Endothelial cell of umbilical vein (primary cell): ENCODE measurements at regions not wholly inside any gene's neighbourhood (a gene's known extent, or its start where the extent isn't known, plus 50 kb on each side); places are given as distances from the start of the nearest gene placed in this dataset.

Source experiments
- BruUV-seq: library from RNA; stranded (reverse); fragments of 400-500 nt; replicated peaks from 2 replicates; lab custom pipeline; 2021; lab: Mats Ljungman, UMichigan
- CTCF ChIA-PET: fragments of 300-600, 350-600 bp; sonication (Branson Sonifier 250); formaldehyde crosslinking; loops from one replicate; lab custom pipeline; 2021; ENCODE audit warnings: antibody characterized with exemption, inconsistent platforms; lab: Charles Lee
- POLR2A ChIA-PET: fragments of 300-600, 350-600 bp; sonication (Branson Sonifier 250); formaldehyde crosslinking; loops from one replicate; lab custom pipeline; 2021; ENCODE audit warnings: antibody characterized with exemption, inconsistent platforms; lab: Charles Lee
- DNase-seq: peaks from one replicate; pipeline ENCODE4 v3.0.0-alpha.2; 2011; ENCODE audit warnings: low read depth, low spot score
- FAIRE-seq: peaks from 2 replicates; lab custom pipeline; 2011; peaks lifted over from hg19 to GRCh38; lab: Jason Lieb, UNC
- H2AFZ ChIP-seq: 2 replicates; pipeline ENCODE4 v1.6.0; 2012; ENCODE audit warnings: low read depth, low read length, control low read depth, inconsistent platforms
- H3K27ac ChIP-seq: 2 replicates; pipeline ENCODE4 v1.5.1; 2011; ENCODE audit warnings: low read depth, mild to moderate bottlenecking, control low read depth, low read length, moderate library complexity; ENCODE audit not compliant: insufficient read depth
- H3K27me3 ChIP-seq, 2 experiments: 2 replicates each; pipeline versions ENCODE4 v1.6.0 to v1.6.1; 2011; ENCODE audit warnings: low read length in 2 of 2, mixed read lengths in 1 of 2; ENCODE audit not compliant: control insufficient read depth in 2 of 2, insufficient read depth in 2 of 2
- H3K36me3 ChIP-seq, 2 experiments: 2 replicates in 1 of 2; 3 replicates in 1 of 2; pipeline ENCODE4 v1.5.1; 2011; ENCODE audit warnings: low read length in 2 of 2, mild to moderate bottlenecking in 1 of 2, moderate library complexity in 1 of 2; ENCODE audit not compliant: control insufficient read depth in 2 of 2, insufficient read depth in 2 of 2; ENCODE audit errors: extremely low read depth in 1 of 2
- H3K4me1 ChIP-seq: 3 replicates; pipeline ENCODE4 v1.5.1; 2011; ENCODE audit warnings: mild to moderate bottlenecking, low read length; ENCODE audit not compliant: control insufficient read depth, insufficient read depth; ENCODE audit errors: extremely low read depth
- H3K4me2 ChIP-seq: 2 replicates; pipeline ENCODE4 v1.6.1; 2011; ENCODE audit warnings: low read length, control low read depth, mixed read lengths; ENCODE audit not compliant: insufficient read depth
- H3K4me3 ChIP-seq, 3 experiments: fragments of 200-600 bp in 1 of 3; sonication (generic), shearing (Covaris generic) in 1 of 3; replicated peaks in 1 of 3; 2 replicates each; pipeline ENCODE4 v1.5.1; 2011 to 2016; ENCODE audit warnings: control low read depth in 3 of 3, low read length in 3 of 3, mild to moderate bottlenecking in 2 of 3, inconsistent platforms in 1 of 3, low read depth in 1 of 3, moderate library complexity in 1 of 3; ENCODE audit not compliant: insufficient read depth in 1 of 3
- H3K79me2 ChIP-seq: 2 replicates; pipeline ENCODE4 v1.6.0; 2012; ENCODE audit warnings: low read length, inconsistent platforms; ENCODE audit not compliant: control insufficient read depth, insufficient read depth
- H3K9ac ChIP-seq: replicated peaks from 2 replicates; pipeline ENCODE3; 2011; ENCODE audit warnings: low read length, control low read depth; ENCODE audit not compliant: insufficient read depth; ENCODE audit errors: extremely low read depth
- H3K9me1 ChIP-seq: replicated peaks from 3 replicates; pipeline ENCODE4 v1.6.0; 2011; ENCODE audit warnings: mild to moderate bottlenecking, low read length; ENCODE audit not compliant: control insufficient read depth, insufficient read depth; ENCODE audit errors: extremely low read depth
- H3K9me3 ChIP-seq: replicated peaks from 2 replicates; pipeline ENCODE4 v1.5.1; 2012; ENCODE audit warnings: low read length, inconsistent platforms; ENCODE audit not compliant: control insufficient read depth, insufficient read depth
- H4K20me1 ChIP-seq: replicated peaks from 2 replicates; pipeline ENCODE3; 2011; ENCODE audit warnings: mild to moderate bottlenecking, low read length; ENCODE audit not compliant: control insufficient read depth, insufficient read depth; ENCODE audit errors: extremely low read depth
- EZH2 ChIP-seq: IDR thresholded peaks from 2 replicates; pipeline ENCODE4 v1.6.1; 2012; ENCODE audit warnings: borderline replicate concordance, low read depth, mild to moderate bottlenecking, moderate library complexity, low read length, inconsistent platforms; ENCODE audit not compliant: severe bottlenecking
- FOS ChIP-seq: IDR thresholded peaks from 2 replicates; pipeline ENCODE4 v1.6.1; 2011; ENCODE audit warnings: mild to moderate bottlenecking, low read length, moderate library complexity, borderline replicate concordance; ENCODE audit not compliant: insufficient read depth
- GATA2 ChIP-seq: IDR thresholded peaks from 2 replicates; pipeline ENCODE4 v1.7.0; 2011; ENCODE audit warnings: low read depth, mild to moderate bottlenecking, moderate library complexity, mixed read lengths, low read length; ENCODE audit not compliant: insufficient read length, insufficient read depth
- MYC ChIP-seq: IDR thresholded peaks from one replicate; pipeline ENCODE4 v1.6.1; 2011; ENCODE audit warnings: mild to moderate bottlenecking, low read depth, low read length
- POLR2A ChIP-seq: IDR thresholded peaks from 2 replicates; pipeline ENCODE4 v1.6.1; 2012; ENCODE audit warnings: low read depth, mild to moderate bottlenecking, control low read depth, low read length
- POLR2AphosphoS5 ChIP-seq: IDR thresholded peaks from 2 replicates; pipeline ENCODE4 v1.6.1; 2012; ENCODE audit warnings: low read depth, mild to moderate bottlenecking, control low read depth, low read length, moderate library complexity; ENCODE audit not compliant: insufficient read depth
- dilution Hi-C: fragments of 300-500 bp; cut with MboI; formaldehyde crosslinking; loops from one replicate; pipeline ENCODE4 v1.15.0; 2019; ENCODE audit warnings: low sequenced_read_pairs; ENCODE audit not compliant: extremely low pct_ligation_motif_present
- intact Hi-C: fragments of 100-400 bp; cut with micrococcal nuclease; formaldehyde crosslinking; loops from one replicate; pipeline ENCODE4 v1.10.0; 2022

- H3K4me3 ChIP-seq = no peak overlapping the region
- no peaks in the 10 kb centered on the region for H3K36me3 ChIP-seq
- H3K4me1 ChIP-seq = no peaks in the 10 kb centered on the region
- CTCF ChIA-PET = no interaction called here
- no peaks in the 10 kb centered on the region for H3K9me3 ChIP-seq
- POLR2A ChIA-PET = no interaction called here
- dilution Hi-C loops (no loop called here), intact Hi-C loops (no loop called here)
- H4K20me1 ChIP-seq = no peaks in the 10 kb centered on the region
- FAIRE-seq = no peak
- BruUV-seq = no TSS peak
- TF ChIP-seq POLR2AphosphoS5 (no peak), FOS (no peak), GATA2 (no peak), POLR2A (no peak)
- DNase-seq = no peak
- no peak overlapping the region for H2AFZ ChIP-seq
- no peak overlapping the region for H3K27ac ChIP-seq
- no peak overlapping the region for H3K9ac ChIP-seq
- H3K9me1 ChIP-seq = no peaks in the 10 kb centered on the region
- no peak overlapping the region for H3K4me2 ChIP-seq
- H3K27me3 ChIP-seq = no peaks in the 10 kb centered on the region
- no peaks in the 10 kb centered on the region for H3K79me2 ChIP-seq
Observed at GRCh38 chr4:124133753-124134152, 578.8 kb downstream of the ANKRD50 start.

GRCh38 chr4:124135409-124135813 lies 577.1 kb downstream of the ANKRD50 start:
- intact Hi-C loops (no loop called here), dilution Hi-C loops (no loop called here)
- no peak for FAIRE-seq
- DNase-seq = no peak
- H3K4me3 ChIP-seq = no peak overlapping the region
- no peaks in the 10 kb centered on the region for H3K36me3 ChIP-seq
- H4K20me1 ChIP-seq = no peaks in the 10 kb centered on the region
- H2AFZ ChIP-seq = no peak overlapping the region
- no peak overlapping the region for H3K9ac ChIP-seq
- H3K9me3 ChIP-seq = no peaks in the 10 kb centered on the region
- H3K27me3 ChIP-seq = no peaks in the 10 kb centered on the region
- H3K4me2 ChIP-seq = no peak overlapping the region
- no peak overlapping the region for H3K27ac ChIP-seq
- no peaks in the 10 kb centered on the region for H3K4me1 ChIP-seq
- no peaks in the 10 kb centered on the region for H3K9me1 ChIP-seq
- no TSS peak for BruUV-seq
- no peaks in the 10 kb centered on the region for H3K79me2 ChIP-seq
- TF ChIP-seq MYC (no peak), FOS (no peak), POLR2A (no peak), EZH2 (no peak)
- POLR2A ChIA-PET = no interaction called here
- CTCF ChIA-PET = interaction anchor here (0.6 kb wide), 1 partner anchor 187 kb away, joined by 3 read pairs; no protein-coding TSS in a partner anchor
